OCI-LY3 (cell line): ENCODE measurements at regions not wholly inside any gene's neighbourhood (a gene's known extent, or its start where the extent isn't known, plus 50 kb on each side); places are given as distances from the start of the nearest gene placed in this dataset.

Experiments used
- H2AFZ ChIP-seq: fragments of 200-600, 300-600 bp; shearing (Covaris generic); 2 replicates; pipeline ENCODE4 v1.6.0; 2014; ENCODE audit warnings: antibody characterized with exemption, low read depth, low read length
- H3K27ac ChIP-seq: fragments of 200-600, 300-600 bp; sonication (generic); 2 replicates; pipeline ENCODE4 v1.5.1; 2014; ENCODE audit warnings: mild to moderate bottlenecking, low read length, moderate library complexity, mixed read lengths
- H3K27me3 ChIP-seq: fragments of 200-600, 300-600 bp; sonication (generic); 2 replicates; pipeline ENCODE4 v1.6.1; 2014; ENCODE audit warnings: low read depth, low read length, mixed read lengths
- H3K36me3 ChIP-seq: fragments of 200-600, 300-600 bp; sonication (generic); replicated peaks from 2 replicates; pipeline ENCODE3; 2014; ENCODE audit warnings: low read depth, low read length, mixed read lengths
- H3K4me1 ChIP-seq: fragments of 300-600, 200-600 bp; sonication (generic); 2 replicates; pipeline ENCODE4 v1.6.1; 2014; ENCODE audit warnings: low read length, mixed read lengths
- H3K4me2 ChIP-seq: fragments of 200-600, 300-600 bp; sonication (generic); 2 replicates; pipeline ENCODE4 v1.6.1; 2014; ENCODE audit warnings: low read length, mixed read lengths
- H3K4me3 ChIP-seq: fragments of 300-600, 200-600 bp; sonication (generic); 2 replicates; pipeline ENCODE4 v1.5.1; 2014; ENCODE audit warnings: antibody characterized with exemption, mild to moderate bottlenecking, low read length, moderate library complexity
- H3K79me2 ChIP-seq: fragments of 300-600, 200-600 bp; shearing (Covaris generic); 2 replicates; pipeline ENCODE4 v1.6.1; 2014; ENCODE audit warnings: mild to moderate bottlenecking, low read length, mixed read lengths
- H3K9ac ChIP-seq: fragments of 300-600, 200-600 bp; shearing (Covaris generic); 2 replicates; pipeline ENCODE4 v1.6.0; 2014; ENCODE audit warnings: mild to moderate bottlenecking, low read length, moderate library complexity
- H3K9me3 ChIP-seq: fragments of 200-600, 300-600 bp; shearing (Covaris generic); 2 replicates; pipeline ENCODE4 v1.6.1; 2014; ENCODE audit warnings: low read length, mixed read lengths; ENCODE audit not compliant: insufficient read depth
- H4K20me1 ChIP-seq: fragments of 200-600, 300-600 bp; sonication (generic); 2 replicates; pipeline ENCODE4 v1.6.1; 2016; ENCODE audit warnings: low read length, mixed read lengths; ENCODE audit not compliant: insufficient read depth
- CTCF ChIP-seq: fragments of 200-600, 300-600 bp; sonication (generic); IDR thresholded peaks from 2 replicates; pipeline ENCODE4 v1.5.1; 2014; ENCODE audit warnings: antibody characterized with exemption, low read length, low read depth
- EZH2phosphoT487 ChIP-seq: fragments of 200-600 bp; shearing (Covaris generic); IDR thresholded peaks from 2 replicates; pipeline ENCODE4 v1.6.1; 2018; ENCODE audit warnings: antibody characterized with exemption, mixed run types, low read depth

DNA sequence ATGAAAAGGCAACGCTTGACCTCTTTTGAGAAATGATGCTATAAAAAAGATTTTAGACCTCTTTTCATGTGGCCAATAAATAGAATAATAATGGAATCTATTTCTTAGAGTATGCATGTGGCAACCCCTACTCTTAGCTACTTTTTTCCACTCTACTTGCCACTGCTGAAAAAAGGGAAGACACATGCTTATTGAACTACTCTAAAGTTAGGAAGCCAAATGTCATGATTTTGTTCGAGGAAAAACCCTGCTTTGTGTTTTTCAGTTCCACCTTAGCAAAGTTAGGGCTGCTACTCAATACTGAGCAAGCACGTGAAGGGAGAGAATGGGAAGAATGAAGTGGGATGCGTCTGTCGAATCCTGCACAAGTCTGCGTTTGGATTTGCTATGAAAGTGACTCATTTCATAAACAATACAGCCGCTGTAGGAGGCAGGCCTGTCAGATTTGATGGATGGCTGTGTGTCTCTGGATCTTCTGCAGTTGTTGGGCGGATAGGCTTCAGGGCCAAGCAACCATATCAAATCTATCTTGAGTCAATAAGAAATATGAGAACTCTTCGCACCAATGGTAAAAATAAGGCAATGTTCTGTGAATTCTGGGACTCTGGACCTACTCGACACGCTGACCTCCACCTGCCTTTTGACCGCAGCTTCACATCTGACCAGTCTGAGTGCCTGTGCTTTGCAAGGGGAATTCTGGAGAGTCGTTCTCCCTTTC is 333.6 kb downstream of the PIK3R1 start:
- Histone ChIP-seq H3K4me2 (no peak overlapping the region), H3K79me2 (no peaks in the 10 kb centered on the region), H3K9ac (no peak overlapping the region), H3K27ac (no peak overlapping the region), H3K9me3 (no peaks in the 10 kb centered on the region), H3K36me3 (no peaks in the 10 kb centered on the region), H3K27me3 (no peaks in the 10 kb centered on the region), H2AFZ (no peak overlapping the region), H3K4me1 (no peaks in the 10 kb centered on the region), H4K20me1 (no peaks in the 10 kb centered on the region), H3K4me3 (no peak overlapping the region)
- TF ChIP-seq EZH2phosphoT487 (no peak), CTCF (no peak)

- Histone ChIP-seq H4K20me1 (no peaks in the 10 kb centered on the region), H3K79me2 (no peaks in the 10 kb centered on the region), H3K27ac (no peak overlapping the region), H2AFZ (no peak overlapping the region), H3K27me3 (no peaks in the 10 kb centered on the region), H3K9me3 (no peaks in the 10 kb centered on the region), H3K4me2 (no peak overlapping the region), H3K4me1 (no peaks in the 10 kb centered on the region), H3K36me3 (no peaks in the 10 kb centered on the region), H3K4me3 (no peak overlapping the region), H3K9ac (no peak overlapping the region)
- TF ChIP-seq CTCF (no peak), EZH2phosphoT487 (no peak)
Observed at GRCh38 chr5:68550015-68550414, 334.5 kb downstream of the PIK3R1 start.

GRCh38 chr5:68551436-68551835 is 335.9 kb downstream of the PIK3R1 start:
- TF ChIP-seq EZH2phosphoT487 (no peak), CTCF (no peak)
- H3K4me3 ChIP-seq = no peak overlapping the region
- H3K27me3 ChIP-seq = no peaks in the 10 kb centered on the region
- no peaks in the 10 kb centered on the region for H3K36me3 ChIP-seq
- H3K79me2 ChIP-seq = no peaks in the 10 kb centered on the region
- H3K9me3 ChIP-seq = no peaks in the 10 kb centered on the region
- H4K20me1 ChIP-seq = no peaks in the 10 kb centered on the region
- no peak overlapping the region for H3K4me2 ChIP-seq
- H2AFZ ChIP-seq = no peak overlapping the region
- no peaks in the 10 kb centered on the region for H3K4me1 ChIP-seq
- H3K9ac ChIP-seq = no peak overlapping the region
- H3K27ac ChIP-seq = no peak overlapping the region

DNA sequence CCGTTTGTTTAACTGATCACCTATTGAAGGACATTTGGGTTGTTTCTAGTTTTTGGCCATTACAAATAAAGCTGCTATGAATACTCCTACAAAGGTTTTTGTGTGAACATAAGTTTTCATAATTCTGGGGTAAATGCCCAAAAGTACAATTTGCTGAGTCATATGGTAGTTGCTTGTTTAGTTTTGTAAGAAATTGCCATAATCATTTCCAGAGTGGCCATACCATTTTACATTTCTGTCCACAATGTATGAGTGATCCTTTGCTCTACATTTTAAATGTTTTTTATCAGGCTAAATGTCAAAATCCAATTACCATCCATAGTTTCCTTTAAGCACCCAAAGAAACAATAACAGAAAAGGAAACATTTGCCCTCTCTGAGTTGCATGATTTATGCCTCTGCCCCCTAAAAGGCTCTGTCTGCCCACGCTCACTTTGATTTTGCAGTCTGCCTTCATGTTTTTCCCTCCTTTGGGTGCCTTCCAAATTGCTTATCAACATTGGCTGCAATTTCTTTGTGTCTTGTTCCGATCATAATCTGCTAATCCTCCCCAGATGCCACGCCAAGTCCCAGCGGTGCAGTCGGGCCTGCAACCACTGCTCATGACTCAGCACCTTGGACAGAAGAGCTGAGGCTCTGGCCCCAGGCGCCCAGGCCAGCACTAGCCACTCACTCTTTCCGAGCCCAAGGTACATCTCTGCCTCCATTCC is 339.2 kb downstream of the PIK3R1 start:
- Histone ChIP-seq H3K4me1 (no peaks in the 10 kb centered on the region), H3K9ac (no peak overlapping the region), H2AFZ (no peak overlapping the region), H3K36me3 (no peaks in the 10 kb centered on the region), H4K20me1 (no peaks in the 10 kb centered on the region), H3K4me3 (no peak overlapping the region), H3K9me3 (no peaks in the 10 kb centered on the region), H3K27me3 (no peaks in the 10 kb centered on the region), H3K4me2 (no peak overlapping the region), H3K27ac (no peak overlapping the region), H3K79me2 (no peaks in the 10 kb centered on the region)
- no peak for TF ChIP-seq CTCF
